DND-41 (cell line): ENCODE measurements at regions not wholly inside any gene's neighbourhood (a gene's known extent, or its start where the extent isn't known, plus 50 kb on each side); places are given as distances from the start of the nearest gene placed in this dataset.

Experiments
- CTCF ChIP-seq: IDR thresholded peaks from 2 replicates; pipeline ENCODE4 v1.5.1; 2012; ENCODE audit warnings: borderline replicate concordance, low read length, moderate library complexity, mild to moderate bottlenecking; ENCODE audit not compliant: poor library complexity, severe bottlenecking; ENCODE audit errors: extremely low read depth
- EZH2 ChIP-seq: IDR thresholded peaks from 3 replicates; pipeline ENCODE4 v1.6.1; 2012; ENCODE audit warnings: borderline replicate concordance, low read depth, mild to moderate bottlenecking, moderate library complexity, low read length, inconsistent platforms; ENCODE audit not compliant: severe bottlenecking

GRCh38 chr1:29999595-29999994, 723.8 kb downstream of the MATN1 start:
- TF ChIP-seq CTCF = no peak
- no peak for TF ChIP-seq EZH2
